Stimulated activated CD8-positive, alpha-beta memory T cell treated with anti-CD3 and anti-CD28 coated beads, Interleukin-15, amount 100 ng/mL, for 48 hours (primary cell): ENCODE measurements at regions not wholly inside any gene's neighbourhood (a gene's known extent, or its start where the extent isn't known, plus 50 kb on each side); places are given as distances from the start of the nearest gene placed in this dataset.
"Not testable (repeated sequence)": the region's sequence is repeated elsewhere in the genome, so short reads cannot be mapped to it uniquely, and the experiment has no call there.

ENCODE experiments used
- DNase-seq, 2 donors: peaks; one replicate each; pipeline ENCODE4 v3.0.0-alpha.2; 2020; ENCODE audit warnings: low read depth in 2 of 2

DNA sequence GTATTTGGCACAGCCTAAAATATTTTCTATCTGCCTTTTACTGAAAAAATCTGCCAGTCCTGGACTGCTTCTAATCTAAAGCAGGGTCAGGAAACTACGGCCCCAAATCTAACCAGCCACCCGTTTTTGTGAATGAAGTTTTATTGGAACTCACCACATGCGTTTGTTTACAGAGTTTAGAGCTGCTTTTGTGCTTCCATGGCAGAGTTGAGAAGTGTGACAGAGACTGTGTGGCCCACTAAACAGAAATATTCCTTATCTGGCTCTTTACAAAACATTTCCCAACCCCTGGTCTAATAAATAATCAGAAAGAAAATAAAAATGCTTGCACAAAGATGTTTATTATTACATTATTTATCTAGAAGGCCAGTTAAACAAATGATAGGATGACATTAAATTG, 110.2 kb downstream of the COPRS start:
- DNase-seq, result no peak

DNA sequence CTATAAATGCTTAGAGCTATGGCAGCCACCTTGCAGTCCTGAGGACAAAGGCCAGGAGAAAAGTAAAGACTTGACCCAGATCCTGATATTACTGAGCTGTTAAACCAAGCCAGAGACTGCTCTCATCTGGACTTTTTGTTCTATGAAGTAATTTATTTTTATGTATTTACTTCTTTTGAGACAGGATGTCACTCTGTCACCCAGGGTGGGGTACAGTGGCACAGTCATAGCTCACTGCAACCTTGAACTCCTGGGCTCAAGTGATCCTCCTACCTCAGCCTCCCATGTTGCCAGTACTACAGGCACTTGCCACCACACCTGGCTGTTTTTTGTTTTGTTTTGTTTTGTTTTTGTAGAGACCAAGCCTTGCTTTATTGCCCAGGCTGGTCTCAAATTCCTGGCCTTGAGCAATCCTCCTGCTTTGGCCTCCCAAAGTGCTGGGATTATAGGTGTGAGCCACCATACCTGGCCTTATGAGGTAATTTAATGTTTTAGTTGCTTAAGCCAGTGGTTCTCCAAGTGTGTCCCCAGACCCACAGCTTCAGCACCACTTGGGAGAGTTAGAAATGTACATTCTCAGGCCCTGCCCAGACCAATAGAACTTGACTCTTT, 112.1 kb downstream of the COPRS start:
- no peak for DNase-seq

DNA sequence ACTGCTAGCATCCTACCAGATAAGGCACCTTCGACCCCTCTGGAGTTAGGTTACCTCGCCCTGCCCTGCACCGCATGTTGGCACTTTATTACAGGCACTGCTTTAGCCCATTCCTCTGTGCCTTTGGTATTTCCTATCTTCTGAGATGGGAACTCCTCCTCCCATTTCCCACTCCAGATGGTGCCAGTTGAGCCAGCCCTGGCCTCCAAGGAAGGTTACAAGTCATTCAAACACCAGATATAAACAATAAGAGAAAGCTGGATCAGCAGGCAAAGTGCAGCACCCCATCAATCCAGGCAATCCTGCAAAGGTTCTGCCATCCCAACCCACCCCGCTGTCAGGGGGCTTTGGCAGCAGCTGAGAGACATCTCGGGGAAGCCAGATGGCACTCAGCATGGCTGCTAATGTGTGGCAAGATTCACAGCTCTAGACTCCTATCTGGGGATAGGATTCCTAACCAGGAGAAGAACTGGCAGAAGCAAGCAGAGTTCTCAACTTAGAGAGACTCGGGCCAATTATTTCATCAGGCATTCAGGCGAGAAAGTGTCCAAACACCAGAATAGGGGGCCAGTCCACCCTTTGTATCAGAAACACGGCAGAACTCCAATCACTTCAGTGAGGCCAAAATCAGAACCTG, 113.0 kb downstream of the COPRS start:
- DNase-seq, result no peak

DNA sequence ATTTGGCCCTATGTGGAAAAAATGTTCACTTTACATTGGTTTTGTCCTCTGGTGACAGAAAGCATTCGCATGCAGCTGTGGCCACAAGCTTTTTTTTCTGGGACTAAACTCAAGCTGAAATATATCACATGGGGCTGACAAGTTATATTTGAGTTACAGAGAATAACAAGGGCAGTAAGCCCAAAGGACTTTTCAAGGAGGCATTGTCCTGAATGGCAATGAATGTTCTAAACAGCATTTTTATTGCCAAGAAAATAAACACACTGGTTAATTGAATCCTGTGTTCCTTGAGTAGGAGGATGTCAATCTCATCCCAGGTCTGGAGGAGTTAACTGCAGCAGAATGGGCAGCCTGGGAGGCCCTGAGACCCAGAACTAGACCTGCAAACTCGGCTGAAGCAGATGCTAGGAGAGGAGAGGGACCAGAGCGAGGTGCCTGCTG, 114.5 kb downstream of the COPRS start:
- DNase-seq, result no peak

DNA sequence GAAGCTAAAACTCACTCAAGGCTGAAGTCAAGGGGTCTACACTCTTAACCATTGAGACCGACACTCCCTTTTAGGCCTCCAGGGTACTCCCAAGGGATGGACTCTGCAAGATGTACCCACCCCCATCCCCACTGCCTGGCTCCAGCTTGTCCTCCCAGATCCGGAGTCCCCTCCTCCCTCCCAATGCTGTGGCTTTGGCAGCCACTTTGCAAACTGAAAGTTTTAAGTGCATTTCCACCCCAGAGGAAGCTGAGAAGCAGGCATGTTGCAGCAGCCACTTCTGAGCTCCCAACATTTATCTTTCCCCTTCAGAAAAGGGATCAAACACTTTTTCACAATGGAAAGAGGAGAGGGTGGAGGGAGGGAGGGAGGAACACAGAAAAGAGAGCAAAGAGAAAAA, 115.2 kb downstream of the COPRS start:
- DNase-seq, result no peak

DNA sequence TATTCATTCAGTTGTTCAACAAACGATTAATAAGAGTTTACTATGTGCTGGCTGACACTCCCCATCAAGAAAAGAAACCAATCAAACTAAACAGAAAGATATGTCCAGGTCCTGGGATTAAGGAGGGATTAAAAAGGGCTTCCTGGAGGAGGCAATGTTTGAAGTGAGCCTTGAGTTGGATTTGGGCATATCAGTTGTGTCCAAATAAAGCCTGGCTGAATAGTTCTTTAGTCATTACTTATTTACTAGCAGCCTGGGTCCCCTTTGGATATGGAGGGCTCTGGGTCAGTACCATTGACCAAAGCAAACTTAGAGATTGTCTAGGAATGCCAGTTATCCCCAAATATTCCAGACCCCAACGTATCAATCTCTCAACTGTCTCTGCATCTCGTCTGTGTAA, 117.7 kb downstream of the COPRS start:
- DNase-seq, result no peak

DNA sequence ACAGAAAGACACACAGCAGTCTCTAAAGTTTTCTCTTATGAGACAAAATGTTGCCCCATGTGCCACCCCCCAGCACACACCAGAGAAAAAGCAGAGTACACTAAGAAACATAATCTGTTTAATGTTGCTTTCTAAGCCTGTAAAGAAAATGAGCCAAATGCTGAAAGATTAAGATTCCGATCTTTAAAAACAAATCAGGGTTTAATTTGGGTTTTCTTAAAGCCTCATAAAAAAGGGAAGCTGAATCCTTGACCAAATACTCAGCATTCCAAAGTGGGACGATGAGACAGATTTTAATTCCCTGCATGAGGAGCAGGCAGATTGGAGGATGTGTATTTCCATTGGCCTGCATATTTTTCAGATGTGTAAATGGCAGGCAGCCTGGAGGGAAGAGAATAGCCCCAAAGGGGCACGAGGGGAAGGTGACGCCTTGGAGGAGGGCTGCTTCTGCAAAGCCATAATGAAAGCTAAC, 118.4 kb downstream of the COPRS start:
- no peak for DNase-seq

DNA sequence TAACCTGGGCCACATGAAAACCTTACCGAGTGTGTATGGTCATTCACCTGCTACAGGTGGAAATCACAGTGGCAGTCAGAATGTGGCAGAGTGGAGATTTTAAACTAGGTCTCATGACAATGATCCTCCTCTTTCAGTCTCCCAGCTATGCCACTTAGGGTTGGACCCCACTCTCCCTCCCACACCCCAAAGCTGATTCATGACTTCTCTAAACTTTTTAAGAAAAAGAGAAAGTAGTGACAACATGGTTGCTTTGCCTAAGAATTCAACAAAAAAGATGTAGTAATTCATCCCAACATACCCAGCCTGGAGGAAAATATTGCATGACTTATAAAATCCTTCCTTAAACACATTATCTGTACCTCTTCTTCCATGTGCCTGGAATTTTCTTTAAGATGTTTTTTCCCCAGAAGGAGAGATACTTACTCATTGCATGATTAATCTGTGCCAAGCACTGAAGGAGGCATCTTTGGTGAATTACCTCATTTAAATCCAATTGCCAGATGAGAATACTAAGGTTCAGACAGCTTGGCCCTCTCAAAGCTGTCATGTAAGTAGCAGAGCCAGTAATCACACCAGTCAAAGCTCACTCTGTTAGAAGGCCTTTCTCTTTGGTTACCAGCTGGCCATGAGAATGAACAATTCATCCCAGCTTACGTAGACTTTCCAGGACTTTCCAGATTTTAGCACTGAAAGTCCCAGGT, 119.9 kb downstream of the COPRS start:
- no peak for DNase-seq

DNA sequence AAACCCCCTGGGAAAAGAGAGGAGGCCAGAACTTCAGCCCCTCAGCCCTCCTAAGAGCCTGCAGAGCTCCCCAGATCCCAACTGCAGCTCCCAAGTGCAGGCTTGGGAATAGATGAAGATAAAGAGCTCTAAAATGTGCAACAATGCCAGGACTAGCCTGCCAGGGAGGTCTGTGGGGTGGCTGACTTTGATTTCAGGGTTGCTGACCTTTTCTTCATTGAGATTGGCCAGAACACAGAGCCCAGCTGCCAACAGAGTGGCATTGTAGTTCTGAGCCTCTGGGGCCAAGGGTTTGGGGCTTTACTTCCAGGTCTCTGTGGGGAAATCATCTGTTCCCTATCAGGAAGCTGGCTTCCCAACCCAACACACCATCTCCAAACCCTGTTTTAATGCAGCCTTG, 120.6 kb downstream of the COPRS start:
- DNase-seq, result no peak

DNA sequence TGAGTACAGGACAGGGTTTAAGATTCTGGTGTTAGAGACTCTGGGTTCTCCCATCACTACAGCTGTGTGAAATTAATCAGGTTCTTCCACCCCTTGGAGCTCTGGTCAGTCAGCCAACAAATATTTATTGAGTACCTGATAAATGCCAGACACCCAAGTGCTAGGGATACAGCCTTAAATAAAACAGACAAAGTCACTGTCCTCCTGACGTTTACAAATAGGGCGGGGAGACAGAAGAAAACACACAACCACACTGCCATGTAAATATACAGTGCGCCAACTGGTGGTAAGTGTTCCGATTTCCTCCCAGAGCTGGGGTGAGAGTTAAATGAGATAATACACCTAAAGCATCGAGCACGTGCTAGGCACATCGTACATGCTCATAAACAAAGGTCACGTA, 121.0 kb downstream of the COPRS start:
- DNase-seq, result no peak

DNA sequence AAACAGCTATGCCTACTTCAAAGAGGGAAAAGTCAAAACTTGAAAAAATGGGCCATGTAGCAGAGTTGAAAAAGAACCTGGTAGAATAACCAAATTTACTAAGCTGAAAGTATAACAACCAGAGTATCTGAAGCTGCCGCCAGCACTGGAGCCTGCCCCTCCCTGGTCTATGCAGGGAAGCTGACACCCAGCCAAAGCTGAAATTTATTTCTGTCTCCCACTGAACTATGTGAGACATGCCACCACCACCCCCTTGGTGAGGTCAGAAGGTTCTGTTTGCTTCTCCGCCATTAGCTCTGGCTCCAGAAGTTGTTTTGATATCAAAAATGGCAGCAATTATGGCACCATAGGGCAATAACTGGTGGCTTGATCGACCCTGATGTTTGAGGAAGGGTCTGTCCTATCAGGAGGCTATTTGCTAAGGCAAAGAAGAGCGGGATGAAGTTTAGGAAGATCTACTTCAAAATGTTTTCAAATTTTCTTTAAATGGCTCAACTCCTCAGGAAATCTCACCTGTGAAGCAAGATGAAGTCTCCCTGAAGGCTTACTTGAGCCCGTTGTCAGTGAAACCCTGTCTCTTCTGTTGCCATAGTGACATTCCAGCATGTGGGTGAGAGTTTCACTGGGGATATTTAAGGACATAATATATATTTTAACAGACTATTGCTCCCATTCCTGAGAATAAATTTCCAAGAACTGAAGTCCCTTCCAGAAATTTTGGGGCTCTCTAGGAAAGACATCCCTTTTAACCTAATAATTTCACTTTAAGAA, 122.0 kb downstream of the COPRS start:
- no peak for DNase-seq

DNA sequence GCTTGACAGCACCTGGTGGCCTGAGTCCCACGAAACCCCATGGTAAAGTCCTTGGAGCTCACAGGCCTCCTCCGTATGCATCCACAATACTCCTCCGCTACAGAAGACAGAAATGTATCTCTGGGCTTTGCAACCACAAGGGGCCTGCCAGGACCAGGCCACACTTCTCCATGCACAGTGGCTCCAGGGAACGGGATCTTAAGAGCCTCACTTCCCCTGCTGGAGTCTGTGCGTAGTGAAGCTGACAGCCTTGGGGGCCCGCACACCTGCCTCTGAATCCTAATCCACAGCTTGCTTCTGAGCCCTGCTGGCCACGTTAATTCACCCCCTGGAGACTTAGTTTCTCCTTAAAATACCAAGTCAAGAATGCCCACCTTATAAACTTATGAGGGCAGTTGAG, 125.7 kb downstream of the COPRS start:
- no peak for DNase-seq

DNA sequence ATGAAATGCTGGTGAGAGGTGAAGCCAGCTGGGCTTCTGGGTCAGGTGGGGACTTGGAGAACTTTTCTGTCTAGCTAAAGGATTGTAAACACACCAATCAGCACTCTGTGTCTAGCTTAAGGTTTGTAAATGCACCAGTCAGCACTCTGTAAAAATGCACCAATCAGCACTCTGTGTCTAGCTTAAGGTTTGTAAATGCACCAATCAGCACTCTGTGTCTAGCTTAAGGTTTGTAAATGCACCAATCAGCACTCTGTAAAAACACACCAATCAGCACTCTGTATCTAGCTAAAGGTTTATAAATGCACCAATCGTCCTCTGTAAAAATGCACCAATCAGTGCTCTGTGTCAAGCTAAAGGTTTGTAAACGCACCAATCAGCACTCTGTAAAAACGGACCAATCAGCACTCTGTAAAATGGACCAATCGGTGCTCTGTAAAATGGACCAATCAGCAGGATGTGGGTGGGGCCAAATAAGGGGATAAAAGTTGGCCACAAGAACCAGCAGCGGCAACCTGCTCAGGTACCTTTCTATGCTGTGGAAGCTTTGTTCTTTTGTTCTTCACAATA, 127.4 kb downstream of the COPRS start:
- DNase-seq, result not testable (repeated sequence)

DNA sequence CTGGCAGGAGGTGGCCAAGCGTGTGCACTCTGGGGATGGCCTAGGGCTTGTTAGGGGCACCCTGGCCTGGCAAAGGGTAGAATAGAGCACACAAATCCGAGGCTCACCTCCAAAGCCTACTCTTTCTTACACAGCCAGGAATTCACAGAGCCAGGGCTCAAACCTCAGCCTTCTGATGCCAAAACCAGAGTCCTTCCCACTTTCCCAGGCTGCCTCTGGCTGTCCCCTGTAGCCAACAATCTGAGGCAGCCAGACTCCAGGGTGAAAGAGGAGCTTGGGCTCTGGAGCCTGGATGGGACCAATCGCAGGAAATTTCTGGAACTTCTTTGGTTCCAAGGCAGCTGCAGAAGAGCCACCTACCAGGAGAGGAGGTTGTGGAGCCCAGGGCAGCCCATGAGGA, 127.9 kb downstream of the COPRS start:
- no peak for DNase-seq

DNA sequence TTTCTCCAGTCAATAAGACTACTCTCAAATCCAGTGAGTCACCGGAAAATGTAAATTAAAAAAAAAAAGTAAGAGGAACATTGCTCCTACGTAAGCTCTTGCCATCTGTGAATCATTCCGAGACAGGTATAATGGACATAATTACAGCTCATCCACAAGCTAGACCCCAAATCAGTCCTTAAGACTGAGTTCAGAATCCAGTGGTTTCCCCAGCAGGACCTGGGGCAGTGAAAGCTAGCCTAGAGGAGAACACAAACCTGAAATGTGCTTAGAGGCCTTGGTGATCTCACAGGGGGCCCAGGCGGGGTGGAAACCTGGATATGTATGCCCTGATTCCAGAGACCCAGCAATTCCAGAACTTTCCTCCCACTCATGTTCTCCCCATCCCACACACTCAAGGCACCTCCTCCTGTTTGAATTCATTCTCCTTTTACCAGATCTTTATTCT, 132.0 kb downstream of the COPRS start:
- DNase-seq, result no peak

DNA sequence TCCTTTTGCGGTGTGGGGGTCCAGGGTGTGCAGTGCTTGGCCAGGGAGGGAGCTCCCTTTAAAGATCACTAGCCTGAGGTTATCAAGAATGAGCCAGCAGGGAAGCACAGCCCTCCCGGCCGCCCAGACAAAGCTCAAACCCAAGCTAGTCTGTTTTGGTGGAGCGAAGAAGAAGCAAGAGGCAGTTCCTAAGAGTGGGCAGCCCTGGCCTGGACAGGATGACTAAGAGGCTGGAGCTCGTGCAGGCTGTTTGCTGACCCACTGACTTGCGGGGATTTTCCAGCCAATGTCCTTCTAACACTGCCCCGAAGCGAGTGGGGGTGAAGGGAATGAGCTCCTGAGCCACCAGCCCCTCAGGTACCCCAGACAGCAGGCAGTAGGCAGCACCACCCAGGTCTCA, 134.4 kb downstream of the COPRS start:
- DNase-seq, result no peak

DNA sequence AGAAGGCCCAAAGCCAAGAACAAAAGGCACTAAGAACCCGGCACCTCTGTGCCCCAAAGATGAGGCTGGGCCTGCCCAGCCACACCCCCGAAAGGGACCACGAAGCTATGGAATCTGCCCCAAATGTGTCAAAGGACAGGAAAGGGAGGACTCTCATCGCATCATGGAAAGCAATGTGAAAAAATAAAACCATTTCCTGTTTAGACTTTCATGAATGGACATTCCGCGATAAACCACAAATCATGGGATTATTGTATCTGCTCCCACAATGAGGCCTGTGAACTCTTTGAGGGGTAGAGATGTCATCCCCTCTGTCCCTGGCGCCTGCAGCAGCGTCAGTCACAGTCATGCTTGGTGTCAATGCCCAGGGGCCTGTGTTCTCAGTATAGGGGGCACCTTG, 135.0 kb downstream of the COPRS start:
- no peak for DNase-seq

DNA sequence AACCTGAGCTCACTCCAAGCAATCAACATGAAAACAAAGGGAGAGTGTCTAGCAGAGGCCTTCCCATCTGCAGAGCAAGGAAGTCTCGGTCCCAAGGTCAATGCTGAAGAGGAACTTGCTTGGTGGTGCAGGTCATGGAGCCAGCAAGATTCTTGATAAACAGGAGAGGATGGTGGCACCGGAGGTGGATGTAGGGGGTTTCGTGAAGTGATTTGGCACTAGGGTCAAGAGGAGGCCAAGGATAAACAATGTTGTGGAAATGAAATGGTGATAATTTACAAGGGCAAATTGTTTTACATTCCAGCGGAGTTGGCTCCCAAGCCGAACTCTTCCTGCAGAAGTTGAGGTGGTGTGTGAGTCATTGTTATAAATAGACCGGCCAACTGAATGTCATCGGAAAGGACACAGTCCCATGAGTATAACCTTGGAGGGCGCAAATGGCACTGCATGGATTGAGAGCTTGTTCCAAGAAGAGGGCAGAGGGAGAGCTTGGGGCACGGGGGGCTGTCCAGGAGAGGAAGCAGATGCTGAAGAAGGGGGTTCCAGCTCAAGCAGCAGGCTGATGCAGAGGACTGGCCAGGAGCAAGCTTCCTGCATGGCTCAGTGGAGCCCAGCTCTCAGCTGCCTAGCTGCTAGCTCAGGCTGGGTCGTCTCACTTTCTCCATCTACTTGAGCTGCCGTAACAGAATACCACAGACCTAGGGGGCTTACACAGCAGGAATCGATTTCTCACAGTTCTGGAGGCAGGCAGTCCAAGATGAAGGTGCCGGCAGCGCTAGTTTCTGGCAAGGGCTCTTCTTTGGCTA, 136.6 kb downstream of the COPRS start:
- DNase-seq, result no peak

DNA sequence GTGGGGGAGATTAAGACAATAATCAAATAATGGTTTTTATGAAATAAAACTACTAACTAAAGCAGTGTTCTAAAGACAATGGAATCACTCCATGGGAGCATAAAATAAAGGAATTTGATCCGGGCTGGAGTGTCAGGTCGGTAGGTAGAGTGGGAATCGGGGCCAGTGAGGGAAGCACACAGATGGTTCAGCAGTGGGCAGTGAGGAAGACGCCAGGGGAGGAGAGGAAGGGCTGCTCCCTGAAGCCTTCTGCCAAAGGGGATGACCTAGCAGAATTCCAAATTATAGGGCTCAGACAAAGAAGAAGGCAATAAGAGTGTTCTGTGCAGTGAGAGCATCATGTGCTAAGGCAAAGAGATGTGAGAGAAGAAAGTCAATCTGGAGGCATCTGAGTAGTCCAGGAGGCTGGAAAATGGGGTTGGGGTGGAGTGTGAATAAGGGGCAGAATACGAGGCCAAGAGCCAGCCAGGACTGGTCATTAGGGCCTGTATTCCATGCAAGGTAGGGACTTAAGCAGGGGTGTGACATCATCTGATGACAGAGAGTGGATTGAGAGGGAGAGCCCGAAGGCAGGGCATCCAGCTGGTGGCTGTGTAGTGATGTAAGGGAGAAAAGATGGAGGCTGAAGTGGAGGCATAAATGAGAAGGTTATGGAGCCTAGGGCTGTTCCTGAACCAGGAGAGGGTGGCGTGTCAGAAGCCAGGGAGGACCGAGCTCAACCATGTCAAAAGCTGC, 137.6 kb downstream of the COPRS start:
- no peak for DNase-seq

DNA sequence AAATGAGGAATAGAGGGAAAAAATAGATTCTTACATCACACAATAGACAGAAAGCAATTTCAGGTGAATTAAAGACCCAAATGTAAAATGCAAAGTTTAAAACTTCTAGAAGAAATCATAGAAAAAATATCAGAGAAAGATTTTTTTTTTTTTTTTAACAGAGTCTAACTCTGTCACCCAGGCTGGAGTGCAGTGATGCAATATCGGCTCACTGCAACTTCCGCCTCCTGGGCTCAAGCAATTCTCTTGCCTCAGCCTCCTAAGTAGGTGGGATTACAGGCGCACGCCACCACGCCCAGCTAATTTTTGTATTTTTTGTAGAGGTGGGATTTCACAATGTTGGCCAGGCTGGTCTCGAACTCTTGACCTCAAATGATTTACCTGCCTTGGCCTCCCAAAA, 141.8 kb downstream of the COPRS start:
- not testable (repeated sequence) for DNase-seq
